HepG2 (cell line): ENCODE measurements at regions not wholly inside any gene's neighbourhood (a gene's known extent, or its start where the extent isn't known, plus 50 kb on each side); places are given as distances from the start of the nearest gene placed in this dataset.

Source experiments
- BRCA1 ChIP-seq: sonication (generic); formaldehyde crosslinking; IDR thresholded peaks from 2 replicates; pipeline ENCODE4 v1.4.0; 2020; ENCODE audit warnings: missing genetic modification reagents
- KDM6A ChIP-seq: IDR thresholded peaks from 2 replicates; pipeline ENCODE4 v1.6.1; 2016; ENCODE audit warnings: low read depth
- MAF1 ChIP-seq: sonication (generic); formaldehyde crosslinking; IDR thresholded peaks from 2 replicates; pipeline ENCODE4 v1.5.0; 2020; ENCODE audit warnings: missing genetic modification reagents, borderline replicate concordance
- MAFF ChIP-seq: IDR thresholded peaks from 2 replicates; pipeline ENCODE4 v1.6.1; 2011; ENCODE audit warnings: low read depth, low read length, improper control_type of control experiment
- MEF2D ChIP-seq: sonication (generic); formaldehyde crosslinking; IDR thresholded peaks from 2 replicates; pipeline ENCODE4 v1.5.1; 2020; ENCODE audit warnings: mild to moderate bottlenecking, missing genetic modification reagents
- RBAK ChIP-seq: sonication (generic); formaldehyde crosslinking; IDR thresholded peaks from 2 replicates; pipeline ENCODE4 v1.5.1; 2020; ENCODE audit warnings: mild to moderate bottlenecking, missing genetic modification reagents
- SMAD3 ChIP-seq: sonication (generic); formaldehyde crosslinking; IDR thresholded peaks from 2 replicates; pipeline ENCODE4 v1.4.0; 2020; ENCODE audit warnings: missing genetic modification reagents
- TP53 ChIP-seq: sonication (generic); formaldehyde crosslinking; conservative IDR thresholded peaks from 2 replicates; pipeline ENCODE4 v1.4.0; 2020; ENCODE audit warnings: missing genetic modification reagents
- ZNF101 ChIP-seq: sonication (generic); formaldehyde crosslinking; IDR thresholded peaks from 2 replicates; pipeline ENCODE4 v1.4.0; 2020; ENCODE audit warnings: mild to moderate bottlenecking, low read depth, missing genetic modification reagents, borderline replicate concordance
- ZNF335 ChIP-seq: sonication (generic); formaldehyde crosslinking; IDR thresholded peaks from 2 replicates; pipeline ENCODE4 v1.4.0; 2020; ENCODE audit warnings: missing genetic modification reagents
- ZNF337 ChIP-seq: sonication (generic); formaldehyde crosslinking; IDR thresholded peaks from 2 replicates; pipeline ENCODE4 v1.5.1; 2020; ENCODE audit warnings: missing genetic modification reagents, low read depth, mild to moderate bottlenecking, borderline replicate concordance
- ZNF33B ChIP-seq: sonication (generic); formaldehyde crosslinking; IDR thresholded peaks from 2 replicates; pipeline ENCODE4 v1.5.1; 2020; ENCODE audit warnings: mild to moderate bottlenecking, missing genetic modification reagents
- ZNF75D ChIP-seq: sonication (generic); formaldehyde crosslinking; IDR thresholded peaks from 2 replicates; pipeline ENCODE4 v1.8.1; 2023; ENCODE audit warnings: missing genetic modification reagents, mild to moderate bottlenecking, borderline replicate concordance
- TF ChIP-seq, protein P1 (sequence below): sonication (generic); formaldehyde crosslinking; IDR thresholded peaks from 2 replicates; pipeline ENCODE4 v1.5.0; 2020; ENCODE audit warnings: missing genetic modification reagents
- TF ChIP-seq, protein P2 (sequence below): sonication (generic); formaldehyde crosslinking; IDR thresholded peaks from 2 replicates; pipeline ENCODE4 v1.4.0; 2020; ENCODE audit warnings: missing genetic modification reagents
- TF ChIP-seq, protein P3 (sequence below): sonication (generic); formaldehyde crosslinking; IDR thresholded peaks from 2 replicates; pipeline ENCODE4 v1.4.0; 2020; ENCODE audit warnings: mild to moderate bottlenecking, missing genetic modification reagents
- TF ChIP-seq, protein P4 (sequence below): sonication (generic); formaldehyde crosslinking; IDR thresholded peaks from 2 replicates; pipeline ENCODE4 v1.4.0; 2020; ENCODE audit warnings: missing genetic modification reagents
- TF ChIP-seq, protein P5 (sequence below): sonication (generic); formaldehyde crosslinking; IDR thresholded peaks from 2 replicates; pipeline ENCODE4 v1.4.0; 2020; ENCODE audit warnings: mild to moderate bottlenecking, missing genetic modification reagents
- TF ChIP-seq, protein P6 (sequence below): sonication (generic); formaldehyde crosslinking; IDR thresholded peaks from 2 replicates; pipeline ENCODE4 v1.5.0; 2020; ENCODE audit warnings: mild to moderate bottlenecking, low read depth, missing genetic modification reagents, borderline replicate concordance
- TF ChIP-seq, protein P7 (sequence below): sonication (generic); formaldehyde crosslinking; IDR thresholded peaks from 2 replicates; pipeline ENCODE4 v1.4.0; 2020; ENCODE audit warnings: mild to moderate bottlenecking, missing genetic modification reagents, borderline replicate concordance

DNA sequence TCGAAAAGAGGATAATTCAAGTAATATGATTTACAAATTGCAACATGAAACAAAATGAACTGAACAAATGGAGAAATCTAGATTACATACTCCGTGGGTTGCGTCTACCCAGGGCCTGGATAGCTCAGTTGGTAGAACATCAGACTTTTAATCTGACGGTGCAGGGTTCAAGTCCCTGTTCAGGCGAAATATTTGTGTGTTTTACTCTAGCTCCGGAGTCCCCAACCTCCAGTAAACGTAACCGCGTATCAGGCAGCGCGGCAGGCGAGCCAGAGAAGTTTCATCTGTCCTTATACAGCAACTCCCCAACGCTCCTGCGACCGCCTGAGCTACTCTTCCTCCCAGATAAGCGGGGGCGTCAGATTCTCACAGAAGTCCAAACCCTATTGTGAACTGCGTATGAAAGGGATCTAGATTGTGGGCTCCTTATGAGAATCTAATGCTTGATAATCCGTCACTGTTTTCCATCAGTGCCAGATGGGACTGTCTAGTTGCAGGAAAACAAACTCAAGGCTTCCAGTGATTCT, 176.1 kb downstream of the TRIM27 start (continued):
- TF ChIP-seq ZNF101 (CRISPR knock-in tag), result no peak
- TF ChIP-seq RBAK (CRISPR knock-in tag), result no peak
- TF ChIP-seq BRCA1 (CRISPR knock-in tag), result no peak
- TF ChIP-seq, protein P1, sequence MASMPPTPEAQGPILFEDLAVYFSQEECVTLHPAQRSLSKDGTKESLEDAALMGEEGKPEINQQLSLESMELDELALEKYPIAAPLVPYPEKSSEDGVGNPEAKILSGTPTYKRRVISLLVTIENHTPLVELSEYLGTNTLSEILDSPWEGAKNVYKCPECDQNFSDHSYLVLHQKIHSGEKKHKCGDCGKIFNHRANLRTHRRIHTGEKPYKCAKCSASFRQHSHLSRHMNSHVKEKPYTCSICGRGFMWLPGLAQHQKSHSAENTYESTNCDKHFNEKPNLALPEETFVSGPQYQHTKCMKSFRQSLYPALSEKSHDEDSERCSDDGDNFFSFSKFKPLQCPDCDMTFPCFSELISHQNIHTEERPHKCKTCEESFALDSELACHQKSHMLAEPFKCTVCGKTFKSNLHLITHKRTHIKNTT (CRISPR knock-in tag), result no peak
- TF ChIP-seq MEF2D (CRISPR knock-in tag), result no peak
- TF ChIP-seq, protein P2, sequence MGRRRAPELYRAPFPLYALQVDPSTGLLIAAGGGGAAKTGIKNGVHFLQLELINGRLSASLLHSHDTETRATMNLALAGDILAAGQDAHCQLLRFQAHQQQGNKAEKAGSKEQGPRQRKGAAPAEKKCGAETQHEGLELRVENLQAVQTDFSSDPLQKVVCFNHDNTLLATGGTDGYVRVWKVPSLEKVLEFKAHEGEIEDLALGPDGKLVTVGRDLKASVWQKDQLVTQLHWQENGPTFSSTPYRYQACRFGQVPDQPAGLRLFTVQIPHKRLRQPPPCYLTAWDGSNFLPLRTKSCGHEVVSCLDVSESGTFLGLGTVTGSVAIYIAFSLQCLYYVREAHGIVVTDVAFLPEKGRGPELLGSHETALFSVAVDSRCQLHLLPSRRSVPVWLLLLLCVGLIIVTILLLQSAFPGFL (CRISPR knock-in tag), result no peak
- no peak for TF ChIP-seq ZNF75D
- peak; percentile 97 for TF ChIP-seq MAF1 (CRISPR knock-in tag)
- TF ChIP-seq, protein P3, sequence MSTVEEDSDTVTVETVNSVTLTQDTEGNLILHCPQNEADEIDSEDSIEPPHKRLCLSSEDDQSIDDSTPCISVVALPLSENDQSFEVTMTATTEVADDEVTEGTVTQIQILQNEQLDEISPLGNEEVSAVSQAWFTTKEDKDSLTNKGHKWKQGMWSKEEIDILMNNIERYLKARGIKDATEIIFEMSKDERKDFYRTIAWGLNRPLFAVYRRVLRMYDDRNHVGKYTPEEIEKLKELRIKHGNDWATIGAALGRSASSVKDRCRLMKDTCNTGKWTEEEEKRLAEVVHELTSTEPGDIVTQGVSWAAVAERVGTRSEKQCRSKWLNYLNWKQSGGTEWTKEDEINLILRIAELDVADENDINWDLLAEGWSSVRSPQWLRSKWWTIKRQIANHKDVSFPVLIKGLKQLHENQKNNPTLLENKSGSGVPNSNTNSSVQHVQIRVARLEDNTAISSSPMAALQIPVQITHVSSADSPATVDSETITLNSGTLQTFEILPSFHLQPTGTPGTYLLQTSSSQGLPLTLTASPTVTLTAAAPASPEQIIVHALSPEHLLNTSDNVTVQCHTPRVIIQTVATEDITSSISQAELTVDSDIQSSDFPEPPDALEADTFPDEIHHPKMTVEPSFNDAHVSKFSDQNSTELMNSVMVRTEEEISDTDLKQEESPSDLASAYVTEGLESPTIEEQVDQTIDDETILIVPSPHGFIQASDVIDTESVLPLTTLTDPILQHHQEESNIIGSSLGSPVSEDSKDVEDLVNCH (CRISPR knock-in tag), result no peak
- TF ChIP-seq, protein P4, sequence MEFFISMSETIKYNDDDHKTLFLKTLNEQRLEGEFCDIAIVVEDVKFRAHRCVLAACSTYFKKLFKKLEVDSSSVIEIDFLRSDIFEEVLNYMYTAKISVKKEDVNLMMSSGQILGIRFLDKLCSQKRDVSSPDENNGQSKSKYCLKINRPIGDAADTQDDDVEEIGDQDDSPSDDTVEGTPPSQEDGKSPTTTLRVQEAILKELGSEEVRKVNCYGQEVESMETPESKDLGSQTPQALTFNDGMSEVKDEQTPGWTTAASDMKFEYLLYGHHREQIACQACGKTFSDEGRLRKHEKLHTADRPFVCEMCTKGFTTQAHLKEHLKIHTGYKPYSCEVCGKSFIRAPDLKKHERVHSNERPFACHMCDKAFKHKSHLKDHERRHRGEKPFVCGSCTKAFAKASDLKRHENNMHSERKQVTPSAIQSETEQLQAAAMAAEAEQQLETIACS, result no peak
- no peak for TF ChIP-seq ZNF33B (CRISPR knock-in tag)
- TF ChIP-seq, protein P5, sequence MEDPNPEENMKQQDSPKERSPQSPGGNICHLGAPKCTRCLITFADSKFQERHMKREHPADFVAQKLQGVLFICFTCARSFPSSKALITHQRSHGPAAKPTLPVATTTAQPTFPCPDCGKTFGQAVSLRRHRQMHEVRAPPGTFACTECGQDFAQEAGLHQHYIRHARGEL (CRISPR knock-in tag), result no peak
- no peak for TF ChIP-seq ZNF337 (CRISPR knock-in tag)
- TF ChIP-seq SMAD3 (CRISPR knock-in tag), result peak; percentile 71
- no peak for TF ChIP-seq TP53 (CRISPR knock-in tag)
- TF ChIP-seq, protein P6, sequence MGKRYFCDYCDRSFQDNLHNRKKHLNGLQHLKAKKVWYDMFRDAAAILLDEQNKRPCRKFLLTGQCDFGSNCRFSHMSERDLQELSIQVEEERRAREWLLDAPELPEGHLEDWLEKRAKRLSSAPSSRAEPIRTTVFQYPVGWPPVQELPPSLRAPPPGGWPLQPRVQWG (CRISPR knock-in tag), result no peak
- TF ChIP-seq ZNF335 (CRISPR knock-in tag), result peak; percentile 44; the same call in 1 of the 2 replicates
- TF ChIP-seq, protein P7, sequence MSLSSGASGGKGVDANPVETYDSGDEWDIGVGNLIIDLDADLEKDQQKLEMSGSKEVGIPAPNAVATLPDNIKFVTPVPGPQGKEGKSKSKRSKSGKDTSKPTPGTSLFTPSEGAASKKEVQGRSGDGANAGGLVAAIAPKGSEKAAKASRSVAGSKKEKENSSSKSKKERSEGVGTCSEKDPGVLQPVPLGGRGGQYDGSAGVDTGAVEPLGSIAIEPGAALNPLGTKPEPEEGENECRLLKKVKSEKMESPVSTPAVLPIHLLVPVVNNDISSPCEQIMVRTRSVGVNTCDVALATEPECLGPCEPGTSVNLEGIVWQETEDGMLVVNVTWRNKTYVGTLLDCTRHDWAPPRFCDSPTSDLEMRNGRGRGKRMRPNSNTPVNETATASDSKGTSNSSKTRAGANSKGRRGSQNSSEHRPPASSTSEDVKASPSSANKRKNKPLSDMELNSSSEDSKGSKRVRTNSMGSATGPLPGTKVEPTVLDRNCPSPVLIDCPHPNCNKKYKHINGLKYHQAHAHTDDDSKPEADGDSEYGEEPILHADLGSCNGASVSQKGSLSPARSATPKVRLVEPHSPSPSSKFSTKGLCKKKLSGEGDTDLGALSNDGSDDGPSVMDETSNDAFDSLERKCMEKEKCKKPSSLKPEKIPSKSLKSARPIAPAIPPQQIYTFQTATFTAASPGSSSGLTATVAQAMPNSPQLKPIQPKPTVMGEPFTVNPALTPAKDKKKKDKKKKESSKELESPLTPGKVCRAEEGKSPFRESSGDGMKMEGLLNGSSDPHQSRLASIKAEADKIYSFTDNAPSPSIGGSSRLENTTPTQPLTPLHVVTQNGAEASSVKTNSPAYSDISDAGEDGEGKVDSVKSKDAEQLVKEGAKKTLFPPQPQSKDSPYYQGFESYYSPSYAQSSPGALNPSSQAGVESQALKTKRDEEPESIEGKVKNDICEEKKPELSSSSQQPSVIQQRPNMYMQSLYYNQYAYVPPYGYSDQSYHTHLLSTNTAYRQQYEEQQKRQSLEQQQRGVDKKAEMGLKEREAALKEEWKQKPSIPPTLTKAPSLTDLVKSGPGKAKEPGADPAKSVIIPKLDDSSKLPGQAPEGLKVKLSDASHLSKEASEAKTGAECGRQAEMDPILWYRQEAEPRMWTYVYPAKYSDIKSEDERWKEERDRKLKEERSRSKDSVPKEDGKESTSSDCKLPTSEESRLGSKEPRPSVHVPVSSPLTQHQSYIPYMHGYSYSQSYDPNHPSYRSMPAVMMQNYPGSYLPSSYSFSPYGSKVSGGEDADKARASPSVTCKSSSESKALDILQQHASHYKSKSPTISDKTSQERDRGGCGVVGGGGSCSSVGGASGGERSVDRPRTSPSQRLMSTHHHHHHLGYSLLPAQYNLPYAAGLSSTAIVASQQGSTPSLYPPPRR (CRISPR knock-in tag), result no peak
- TF ChIP-seq MAFF, result no peak
- no peak for TF ChIP-seq KDM6A (CRISPR knock-in tag)
